ENCODE measurements at regions not wholly inside any gene's neighbourhood (a gene's known extent, or its start where the extent isn't known, plus 50 kb on each side); places are given as distances from the start of the nearest gene placed in this dataset.

- TF ChIP-seq ZNF274 (IDR thresholded peaks at IDR 0.05; ENCODE audit: low read depth, low read length) (no peak), YY1 (IDR thresholded peaks at IDR 0.05; ENCODE audit: insufficient read depth, insufficient read length) (no peak), SUZ12 (IDR thresholded peaks at IDR 0.05; ENCODE audit: extremely low read depth, insufficient read depth, insufficient read length) (no peak)
Measured at GRCh38 chr12:92088805-92089204, 56.8 kb downstream of the BTG1 start.
